HEK293T (cell line): ENCODE measurements at regions not wholly inside any gene's neighbourhood (a gene's known extent, or its start where the extent isn't known, plus 50 kb on each side); places are given as distances from the start of the nearest gene placed in this dataset.
"Not testable (repeated sequence)": the region's sequence is repeated elsewhere in the genome, so short reads cannot be mapped to it uniquely, and the experiment has no call there.

Experiments used
- CTCF ChIA-PET: fragments of 350-600 bp; formaldehyde crosslinking; extraction: SDS; loops from one replicate; lab custom pipeline; 2021; ENCODE audit warnings: antibody characterized with exemption, inconsistent platforms; lab: Yijun Ruan, JAX
- POLR2A ChIA-PET: fragments of 350-600 bp; formaldehyde crosslinking; extraction: SDS; loops from one replicate; lab custom pipeline; 2020; ENCODE audit warnings: antibody characterized with exemption, inconsistent platforms; lab: Yijun Ruan, JAX
- DNase-seq: peaks from one replicate; pipeline ENCODE4 v3.0.0; 2012; ENCODE audit warnings: mixed read lengths; ENCODE audit errors: extremely low spot score
- ARNT ChIP-seq: fragments of 450-650 bp; IDR thresholded peaks from 2 replicates; pipeline ENCODE4 v1.6.1; 2017; ENCODE audit warnings: mild to moderate bottlenecking
- BHLHE40 ChIP-seq: fragments of 450-650 bp; IDR thresholded peaks from 2 replicates; pipeline ENCODE4 v1.6.1; 2016; ENCODE audit warnings: mild to moderate bottlenecking, moderate library complexity, borderline replicate concordance
- CTBP1 ChIP-seq: fragments of 450-650 bp; IDR thresholded peaks from 2 replicates; pipeline ENCODE4 v1.6.1; 2016; ENCODE audit warnings: borderline replicate concordance
- ELF4 ChIP-seq: fragments of 450-650 bp; IDR thresholded peaks from 2 replicates; pipeline ENCODE4 v1.6.1; 2017; ENCODE audit warnings: antibody characterized with exemption
- FOXA1 ChIP-seq: fragments of 450-650 bp; IDR thresholded peaks from 2 replicates; pipeline ENCODE4 v1.6.1; 2016; ENCODE audit warnings: mild to moderate bottlenecking
- FOXK2 ChIP-seq: fragments of 450-650 bp; IDR thresholded peaks from 2 replicates; pipeline ENCODE4 v1.6.1; 2016; ENCODE audit warnings: mild to moderate bottlenecking
- FOXM1 ChIP-seq: fragments of 450-650 bp; IDR thresholded peaks from 2 replicates; pipeline ENCODE4 v1.6.1; 2017; ENCODE audit warnings: mild to moderate bottlenecking, borderline replicate concordance
- HDGF ChIP-seq: fragments of 450-650 bp; IDR thresholded peaks from 2 replicates; pipeline ENCODE4 v1.6.1; 2017; ENCODE audit warnings: antibody characterized with exemption, borderline replicate concordance
- L3MBTL2 ChIP-seq: fragments of 450-650 bp; conservative IDR thresholded peaks from 2 replicates; pipeline ENCODE4 v1.6.1; 2016; ENCODE audit warnings: mild to moderate bottlenecking
- LEF1 ChIP-seq: fragments of 450-650 bp; IDR thresholded peaks from 2 replicates; pipeline ENCODE4 v1.6.1; 2017; ENCODE audit warnings: mild to moderate bottlenecking, borderline replicate concordance
- NFRKB ChIP-seq: fragments of 450-650 bp; IDR thresholded peaks from 2 replicates; pipeline ENCODE4 v1.6.1; 2016; ENCODE audit warnings: mild to moderate bottlenecking, moderate library complexity
- SP1 ChIP-seq: fragments of 450-650 bp; IDR thresholded peaks from 2 replicates; pipeline ENCODE4 v1.6.1; 2017
- SUZ12 ChIP-seq: fragments of 450-650 bp; IDR thresholded peaks from 2 replicates; pipeline ENCODE4 v1.6.1; 2016; ENCODE audit warnings: mild to moderate bottlenecking
- TARDBP ChIP-seq: fragments of 450-650 bp; IDR thresholded peaks from 2 replicates; pipeline ENCODE4 v1.6.1; 2016
- ZNF384 ChIP-seq: fragments of 450-650 bp; IDR thresholded peaks from 2 replicates; pipeline ENCODE4 v1.6.1; 2016
- TF ChIP-seq, protein P1 (sequence below): fragments of 450-650 bp; IDR thresholded peaks from 2 replicates; pipeline ENCODE4 v1.6.1; 2016

- ChIA-PET POLR2A (no interaction called here), CTCF (no interaction called here)
- TF ChIP-seq FOXK2 (no peak), NFRKB (no peak), SUZ12 (no peak)
- DNase-seq, result no peak
Observed at GRCh38 chr15:39512643-39513042, 68.2 kb upstream of the THBS1 start.

- TF ChIP-seq FOXK2, result no peak
- no peak for TF ChIP-seq LEF1
- TF ChIP-seq TARDBP, result no peak
- no peak for TF ChIP-seq FOXA1
- TF ChIP-seq CTBP1, result no peak
- no peak for TF ChIP-seq NFRKB
- TF ChIP-seq SP1, result no peak
- TF ChIP-seq, protein P1, sequence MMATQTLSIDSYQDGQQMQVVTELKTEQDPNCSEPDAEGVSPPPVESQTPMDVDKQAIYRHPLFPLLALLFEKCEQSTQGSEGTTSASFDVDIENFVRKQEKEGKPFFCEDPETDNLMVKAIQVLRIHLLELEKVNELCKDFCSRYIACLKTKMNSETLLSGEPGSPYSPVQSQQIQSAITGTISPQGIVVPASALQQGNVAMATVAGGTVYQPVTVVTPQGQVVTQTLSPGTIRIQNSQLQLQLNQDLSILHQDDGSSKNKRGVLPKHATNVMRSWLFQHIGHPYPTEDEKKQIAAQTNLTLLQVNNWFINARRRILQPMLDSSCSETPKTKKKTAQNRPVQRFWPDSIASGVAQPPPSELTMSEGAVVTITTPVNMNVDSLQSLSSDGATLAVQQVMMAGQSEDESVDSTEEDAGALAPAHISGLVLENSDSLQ, result no peak
- ChIA-PET POLR2A (no interaction called here), CTCF (no interaction called here)
- no peak for DNase-seq
Observed at GRCh38 chr15:39513936-39514335, 66.9 kb upstream of the THBS1 start.

GRCh38 chr15:39514933-39515332 lies 65.9 kb upstream of the THBS1 start:
- POLR2A ChIA-PET, result no interaction called here
- CTCF ChIA-PET, result no interaction called here
- TF ChIP-seq BHLHE40, result no peak
- TF ChIP-seq ZNF384, result no peak
- TF ChIP-seq TARDBP, result no peak
- no peak for TF ChIP-seq CTBP1
- TF ChIP-seq HDGF, result no peak
- no peak for TF ChIP-seq NFRKB
- no peak for TF ChIP-seq L3MBTL2
- no peak for TF ChIP-seq ELF4
- TF ChIP-seq ARNT, result no peak
- DNase-seq, result no peak

DNA sequence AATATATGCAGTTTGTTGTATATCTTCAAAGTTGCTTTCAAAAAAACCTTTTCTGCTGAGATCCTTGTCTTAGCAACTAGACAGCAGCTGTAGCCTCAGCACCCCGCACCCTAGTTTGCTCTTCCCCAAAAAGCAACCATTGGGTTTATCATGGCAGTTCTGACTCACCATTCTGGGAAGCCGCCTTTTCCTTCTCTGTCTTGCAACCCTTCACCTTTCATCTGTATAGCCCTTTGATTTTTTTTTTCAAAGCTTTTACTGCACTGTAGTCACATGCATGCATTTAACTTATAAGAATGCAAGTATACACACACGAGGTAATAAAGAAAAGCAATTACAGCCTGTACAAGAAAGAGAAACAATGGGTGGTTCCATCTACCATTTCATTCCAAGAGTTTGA lies 65.1 kb upstream of the THBS1 start:
- no peak for TF ChIP-seq CTBP1
- no peak for TF ChIP-seq SP1
- TF ChIP-seq, protein P1, result no peak
- no peak for TF ChIP-seq LEF1
- TF ChIP-seq BHLHE40, result no peak
- no peak for TF ChIP-seq TARDBP
- no peak for TF ChIP-seq NFRKB
- TF ChIP-seq FOXK2, result no peak
- TF ChIP-seq SUZ12, result no peak
- no peak for TF ChIP-seq FOXM1
- no peak for TF ChIP-seq L3MBTL2
- TF ChIP-seq ARNT, result no peak
- TF ChIP-seq FOXA1, result no peak
- no peak for TF ChIP-seq ZNF384
- no peak for TF ChIP-seq HDGF
- DNase-seq, result no peak
- ChIA-PET CTCF (no interaction called here), POLR2A (no interaction called here)

DNA sequence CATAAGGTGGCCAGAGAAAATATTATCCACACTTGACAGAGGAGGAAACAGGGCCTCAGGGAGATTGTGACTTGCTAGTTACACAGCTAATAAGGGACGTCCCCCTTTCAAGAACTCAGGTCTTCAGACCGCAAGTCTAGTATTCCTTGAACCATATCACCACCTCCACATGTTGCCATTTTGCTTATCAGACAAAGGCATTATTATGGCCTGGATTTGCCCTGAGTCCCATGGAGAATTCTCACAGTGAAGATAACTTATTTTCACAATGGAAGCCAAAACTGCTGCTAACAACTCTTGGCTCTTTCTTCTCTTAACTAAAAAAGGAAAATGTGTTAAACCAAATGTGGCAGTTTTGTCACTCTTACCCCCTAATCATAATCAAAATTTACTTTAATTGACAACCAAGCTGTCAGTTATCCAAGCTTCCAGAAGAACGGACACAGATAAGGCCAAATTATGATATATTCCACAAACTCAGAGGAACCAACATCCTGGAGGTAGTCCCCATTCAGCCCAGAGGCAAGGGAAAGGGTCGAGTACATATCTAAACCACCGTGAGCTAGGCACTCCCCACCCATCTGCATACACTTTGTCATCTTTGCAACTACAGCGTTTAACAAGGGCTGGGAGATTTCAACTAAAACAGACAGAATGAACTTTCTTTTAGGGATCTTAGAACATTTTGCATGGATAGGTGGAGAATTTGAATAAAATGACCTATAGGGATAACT lies 63.6 kb upstream of the THBS1 start:
- ChIA-PET CTCF (no interaction called here), POLR2A (no interaction called here)
- no peak for TF ChIP-seq FOXM1
- TF ChIP-seq ELF4, result no peak
- no peak for TF ChIP-seq SP1
- no peak for TF ChIP-seq SUZ12
- TF ChIP-seq LEF1, result no peak
- TF ChIP-seq ZNF384, result no peak
- TF ChIP-seq BHLHE40, result no peak
- no peak for TF ChIP-seq FOXA1
- no peak for TF ChIP-seq L3MBTL2
- TF ChIP-seq, protein P1, result no peak
- TF ChIP-seq FOXK2, result no peak
- no peak for TF ChIP-seq CTBP1
- TF ChIP-seq ARNT, result no peak
- no peak for TF ChIP-seq HDGF
- no peak for TF ChIP-seq NFRKB
- TF ChIP-seq TARDBP, result no peak
- no peak for DNase-seq

DNA sequence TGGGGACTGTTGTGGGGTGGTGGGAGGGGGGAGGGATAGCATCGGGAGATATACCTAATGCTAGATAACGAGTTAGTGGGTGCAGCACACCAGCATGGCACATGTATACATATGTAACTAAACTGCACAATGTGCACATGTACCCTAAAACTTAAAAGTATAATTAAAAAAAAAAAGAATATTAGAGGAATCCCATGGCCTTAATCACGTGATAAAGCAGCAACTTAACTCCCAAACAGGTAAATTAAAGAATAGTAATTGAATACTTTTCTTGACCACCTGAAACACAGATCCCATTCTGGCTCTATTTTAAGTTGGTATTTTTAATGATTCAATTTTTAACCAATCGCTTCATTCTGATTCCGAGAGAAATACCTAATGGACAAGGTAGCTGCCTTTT lies 56.9 kb upstream of the THBS1 start:
- CTCF ChIA-PET, POLR2A ChIA-PET, DNase-seq: not testable (repeated sequence)

DNA sequence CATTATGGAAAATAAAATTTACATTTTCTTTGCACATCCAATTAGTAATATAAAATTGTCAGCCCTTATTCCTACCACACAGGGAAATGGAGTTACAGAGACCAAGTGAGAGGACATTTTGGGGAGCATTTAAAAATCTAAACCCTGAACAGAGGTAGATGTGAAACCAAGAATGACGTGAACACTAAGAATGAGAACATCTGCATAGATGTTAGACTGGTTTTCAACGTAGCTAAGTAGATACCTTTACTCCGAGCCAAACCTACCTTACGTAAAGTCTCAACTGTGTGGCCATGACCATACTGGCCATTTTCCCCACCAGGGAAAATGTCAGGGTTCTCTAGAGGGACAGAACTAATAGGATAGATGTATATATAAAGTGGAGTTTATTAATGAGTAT lies 51.4 kb upstream of the THBS1 start:
- no peak for DNase-seq
- CTCF ChIA-PET, result no interaction called here
- no peak for TF ChIP-seq LEF1
- TF ChIP-seq ZNF384, result no peak
- TF ChIP-seq BHLHE40, result no peak
- no peak for TF ChIP-seq FOXK2
- no peak for TF ChIP-seq CTBP1
- no peak for TF ChIP-seq FOXM1
- TF ChIP-seq, protein P1, result no peak
- TF ChIP-seq SP1, result no peak
- no peak for TF ChIP-seq NFRKB
- TF ChIP-seq SUZ12, result no peak
- no peak for TF ChIP-seq HDGF
- no peak for TF ChIP-seq FOXA1
- no peak for TF ChIP-seq ELF4
- TF ChIP-seq ARNT, result no peak
- TF ChIP-seq TARDBP, result no peak
- TF ChIP-seq L3MBTL2, result no peak
- POLR2A ChIA-PET, result no interaction called here
